Activated CD8-positive, alpha-beta memory T cell treated with anti-CD3 and anti-CD28 coated beads, Interleukin-2, amount 50 U/mL, for 1 hour (primary cell): ENCODE measurements at regions not wholly inside any gene's neighbourhood (a gene's known extent, or its start where the extent isn't known, plus 50 kb on each side); places are given as distances from the start of the nearest gene placed in this dataset.
"Not testable (repeated sequence)": the region's sequence is repeated elsewhere in the genome, so short reads cannot be mapped to it uniquely, and the experiment has no call there.

Experiments
- DNase-seq: peaks from one replicate; pipeline ENCODE4 v3.0.0-alpha.2; 2020; ENCODE audit errors: extremely low read depth

DNA sequence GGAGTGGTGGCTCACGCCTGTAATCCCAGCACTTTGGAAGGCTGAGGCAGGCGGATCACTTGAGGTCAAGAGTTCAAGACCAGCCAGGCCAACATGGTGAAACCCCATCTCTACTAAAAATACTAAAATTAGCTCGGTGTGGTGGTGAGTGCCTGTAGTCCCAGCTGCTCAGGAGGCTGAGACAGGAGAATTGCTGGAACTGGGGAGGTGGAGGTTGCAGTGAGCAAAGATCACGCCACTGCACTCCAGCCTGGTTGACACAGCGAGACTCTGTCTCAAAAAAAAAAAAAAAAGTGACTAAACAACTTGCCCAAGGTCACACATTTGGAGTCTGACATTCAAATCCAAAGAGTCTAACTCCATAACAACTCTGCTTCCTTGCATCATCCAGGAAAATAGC lies 192.4 kb upstream of the C16orf82 start:
- DNase-seq: not testable (repeated sequence)

DNA sequence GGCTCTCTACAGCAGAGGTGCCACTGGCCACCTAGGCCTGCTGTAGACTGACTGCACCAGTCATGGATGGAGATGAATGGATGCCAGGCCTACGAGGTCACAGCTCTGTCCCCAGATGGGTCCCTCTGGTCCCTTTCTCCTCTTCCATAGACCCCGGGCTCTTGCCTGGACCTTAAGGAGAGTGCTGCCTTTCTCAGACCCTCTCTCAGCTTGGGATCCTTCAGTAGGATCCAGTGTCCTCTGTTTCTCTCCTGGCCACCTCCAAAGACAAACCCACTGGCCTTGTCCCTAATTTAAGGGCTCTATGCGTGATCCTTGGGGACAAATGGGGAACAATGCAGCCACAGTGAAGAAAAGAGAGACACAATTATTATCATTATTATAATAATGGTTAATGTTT lies 189.3 kb upstream of the C16orf82 start:
- no peak for DNase-seq

DNA sequence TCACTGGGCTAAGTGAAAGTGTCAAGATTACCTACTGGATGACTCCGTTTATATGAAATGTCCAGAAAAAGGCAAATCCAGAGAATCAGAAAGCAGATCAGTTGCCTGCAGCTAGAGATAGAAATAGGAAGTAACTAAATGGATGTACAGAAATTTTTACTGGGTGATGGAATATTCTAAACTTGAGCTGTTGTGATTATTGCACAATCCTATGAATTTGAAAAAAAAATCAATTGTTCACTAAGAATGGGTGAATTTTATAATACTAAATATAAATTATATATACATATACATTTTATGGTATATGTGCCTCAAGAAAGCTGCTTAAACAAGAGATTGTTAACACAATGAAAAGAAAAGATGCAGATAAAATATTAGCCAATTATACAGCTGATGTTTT lies 181.1 kb upstream of the C16orf82 start:
- DNase-seq: no peak

DNA sequence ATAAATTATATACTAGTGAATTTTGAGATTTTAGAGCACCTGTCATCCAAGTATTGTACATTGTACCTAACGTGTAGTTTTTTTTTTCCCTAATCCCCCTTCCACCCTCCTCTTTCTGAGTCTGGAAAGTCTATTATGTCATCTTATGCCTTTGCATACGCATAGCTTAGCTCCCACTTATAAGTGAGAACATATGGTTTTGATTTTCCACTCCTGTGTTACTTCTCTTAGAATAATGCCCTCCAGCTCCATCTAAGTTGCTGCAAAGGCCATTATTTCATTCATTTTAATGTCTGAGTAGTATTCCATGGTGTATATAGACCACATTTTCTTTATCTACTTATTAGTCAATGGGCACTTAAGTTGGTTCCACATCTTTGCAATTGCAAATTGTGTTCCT lies 177.0 kb upstream of the C16orf82 start:
- DNase-seq: no peak

GRCh38 chr16:26898200-26898599 lies 168.5 kb upstream of the C16orf82 start:
- DNase-seq: no peak

GRCh38 chr16:26901196-26901861 lies 165.4 kb upstream of the C16orf82 start:
- no peak for DNase-seq

DNA sequence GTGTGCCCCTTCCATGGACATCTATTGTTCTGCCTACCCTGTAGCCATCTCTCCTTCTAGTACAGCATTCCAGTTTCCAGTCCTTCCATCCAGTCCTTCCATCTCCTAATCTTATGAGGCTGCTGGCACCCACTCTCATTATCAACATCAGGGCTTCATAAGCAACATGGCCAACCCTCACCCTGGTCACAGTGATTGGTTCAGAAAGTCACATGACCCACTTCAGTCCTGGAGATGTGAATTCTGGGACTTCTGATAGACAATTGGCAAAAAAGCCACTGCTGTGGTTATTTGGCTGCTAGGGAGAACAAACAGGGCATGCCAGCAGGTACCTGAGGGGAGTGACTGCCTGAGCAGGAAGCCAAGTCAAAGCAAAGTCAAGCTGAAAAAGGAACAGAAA lies 164.7 kb upstream of the C16orf82 start:
- DNase-seq: no peak

DNA sequence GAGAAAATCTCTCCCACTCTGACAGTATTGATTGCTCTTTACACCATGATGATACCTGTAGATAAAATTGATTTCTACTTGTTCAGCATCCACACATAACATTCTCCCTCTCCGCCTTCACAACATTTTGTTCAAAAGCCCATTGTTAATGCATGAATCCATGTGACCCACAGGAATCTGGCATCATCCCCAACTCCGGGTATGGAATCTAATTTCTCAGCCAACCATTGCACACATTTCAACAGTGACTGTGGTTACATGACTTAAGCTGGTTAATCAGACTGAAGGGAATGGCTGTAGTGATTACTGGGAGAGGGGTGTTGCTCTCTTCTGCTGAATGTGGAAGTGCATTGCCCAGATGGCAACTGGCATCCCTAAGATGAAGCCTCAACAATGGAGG lies 161.4 kb upstream of the C16orf82 start:
- no peak for DNase-seq

GRCh38 chr16:26909623-26910022 lies 157.1 kb upstream of the C16orf82 start:
- DNase-seq: no peak

GRCh38 chr16:26911436-26911835 lies 155.3 kb upstream of the C16orf82 start:
- no peak for DNase-seq

GRCh38 chr16:26913851-26914250 lies 152.9 kb upstream of the C16orf82 start:
- DNase-seq: no peak

DNA sequence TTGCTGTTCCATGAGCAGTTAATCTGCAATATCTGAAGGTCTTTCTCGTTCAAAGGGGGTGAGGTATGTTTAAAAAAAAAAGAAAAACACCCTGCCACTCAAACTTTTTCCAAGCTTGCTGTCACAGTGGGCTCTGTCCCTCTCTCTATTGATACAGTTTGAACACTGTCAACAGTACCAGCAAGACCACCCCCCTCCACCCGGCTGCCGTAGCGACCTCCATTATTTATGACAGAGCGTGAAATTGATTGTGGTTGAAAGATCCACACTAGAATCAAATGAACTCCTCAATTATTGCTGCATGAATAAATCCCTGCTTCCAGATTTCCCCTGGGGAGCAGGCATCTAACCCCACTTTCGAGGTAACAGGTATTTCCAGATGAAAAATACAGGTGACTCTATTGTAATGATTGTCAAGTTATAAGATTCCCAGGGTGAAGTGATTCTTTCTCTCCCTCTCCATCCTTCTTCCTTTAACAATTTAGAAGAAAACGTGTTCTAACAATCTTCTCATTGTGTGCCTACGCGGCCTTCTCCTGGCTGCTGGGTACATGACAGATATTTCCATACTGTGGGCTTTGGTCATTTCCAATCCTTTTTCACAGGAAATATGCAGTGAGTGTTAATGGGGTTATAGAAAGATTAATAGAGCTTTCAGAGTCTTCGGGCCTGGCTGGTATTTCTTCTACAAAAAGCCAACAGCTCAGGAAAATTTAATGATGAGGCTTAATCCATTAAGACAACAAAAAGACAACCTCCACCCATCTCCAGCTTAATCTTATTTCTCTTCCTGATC lies 135.7 kb upstream of the C16orf82 start:
- no peak for DNase-seq

DNA sequence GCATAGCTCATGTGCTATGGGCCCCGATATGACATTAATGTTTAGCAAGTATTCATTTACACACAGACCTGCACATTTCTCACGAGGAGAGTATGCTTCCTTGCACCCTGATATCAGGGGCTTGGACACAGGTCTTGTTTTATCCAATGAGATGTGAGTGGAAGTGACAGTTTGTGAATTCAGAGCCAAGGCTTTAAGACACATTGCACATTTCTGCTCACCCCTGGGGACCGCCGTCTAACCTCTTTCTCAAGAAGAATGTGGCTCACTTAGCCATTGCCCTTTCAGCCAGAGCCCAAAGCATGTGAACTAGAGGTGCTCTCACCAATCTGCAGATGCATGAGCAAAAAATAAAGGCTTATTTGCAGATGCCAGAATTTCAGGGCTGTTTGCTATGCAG lies 116.1 kb upstream of the C16orf82 start:
- no peak for DNase-seq

- DNase-seq: no peak
Measured at GRCh38 chr16:26951950-26952349, 114.8 kb upstream of the C16orf82 start.

DNA sequence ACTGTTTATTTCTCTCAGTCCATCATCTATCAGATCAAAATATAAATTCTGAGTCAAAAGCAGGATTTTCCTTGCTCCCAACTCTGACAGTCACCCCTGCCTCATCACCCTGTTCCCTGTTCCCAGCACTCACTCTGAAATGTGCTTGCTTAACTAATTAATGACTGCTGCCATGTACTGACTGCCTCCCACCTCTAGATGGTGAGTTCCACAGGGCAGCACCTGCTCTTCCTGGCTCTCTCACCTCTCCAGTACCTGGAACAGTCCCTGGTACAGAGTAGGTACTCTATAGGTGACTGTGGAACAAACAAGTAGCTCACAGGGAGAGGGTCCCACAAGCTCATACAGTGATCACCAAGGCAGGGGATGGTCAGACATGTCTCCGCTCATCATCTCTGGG lies 114.3 kb upstream of the C16orf82 start:
- no peak for DNase-seq

DNA sequence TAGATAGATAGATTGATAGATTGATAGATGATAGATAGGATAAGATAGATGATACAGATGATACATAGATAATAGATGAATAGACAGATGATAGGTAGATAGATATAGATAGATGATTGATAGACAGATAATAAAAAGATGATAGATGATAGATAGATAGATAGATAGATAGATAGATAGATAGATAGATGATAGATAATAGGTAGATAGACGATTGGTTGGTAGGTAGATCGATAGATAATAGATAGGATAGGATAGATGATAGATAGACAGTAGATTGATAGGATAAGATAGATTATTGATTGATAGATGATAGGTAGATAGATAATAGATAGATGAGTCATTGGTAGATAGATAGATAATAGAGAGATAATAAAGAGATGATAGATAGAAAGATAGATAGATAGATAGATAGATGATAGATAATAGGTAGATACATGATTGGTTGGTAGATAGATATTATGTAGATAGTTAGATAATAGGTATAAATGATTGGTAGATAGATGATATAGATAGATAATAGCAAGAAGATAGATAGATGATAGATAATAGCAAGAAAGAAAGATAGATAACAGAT lies 109.4 kb upstream of the C16orf82 start:
- no peak for DNase-seq

DNA sequence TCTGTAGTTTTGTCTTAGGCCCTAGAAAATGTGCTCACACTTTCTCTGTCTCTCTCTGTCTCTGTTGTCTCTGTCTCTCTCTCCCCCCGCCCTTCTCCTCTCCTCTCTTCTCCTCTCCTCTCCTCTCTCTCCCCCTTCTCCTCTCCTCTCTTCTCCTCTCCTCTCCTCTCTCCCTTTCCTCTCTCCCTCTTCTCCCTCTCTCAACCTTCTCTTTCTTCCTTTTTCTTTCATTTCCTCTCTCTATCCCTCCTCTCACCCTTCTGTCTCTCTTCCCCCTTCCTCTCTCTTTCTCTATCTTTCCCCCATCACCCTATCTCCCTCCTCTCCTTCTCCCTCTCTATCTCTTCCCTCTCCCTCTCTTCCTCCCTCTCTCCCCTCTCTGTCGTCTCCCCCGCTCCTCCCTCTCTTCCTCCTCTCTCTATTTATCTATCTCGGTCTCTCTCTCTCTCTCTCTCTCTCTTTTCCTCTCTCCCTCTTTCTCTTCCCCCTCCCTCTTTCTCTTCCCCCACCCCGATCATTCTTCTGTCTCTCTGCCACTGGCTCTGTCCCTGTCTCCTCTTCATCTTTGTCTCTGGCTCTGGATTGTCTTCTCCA lies 107.2 kb upstream of the C16orf82 start:
- no peak for DNase-seq

DNA sequence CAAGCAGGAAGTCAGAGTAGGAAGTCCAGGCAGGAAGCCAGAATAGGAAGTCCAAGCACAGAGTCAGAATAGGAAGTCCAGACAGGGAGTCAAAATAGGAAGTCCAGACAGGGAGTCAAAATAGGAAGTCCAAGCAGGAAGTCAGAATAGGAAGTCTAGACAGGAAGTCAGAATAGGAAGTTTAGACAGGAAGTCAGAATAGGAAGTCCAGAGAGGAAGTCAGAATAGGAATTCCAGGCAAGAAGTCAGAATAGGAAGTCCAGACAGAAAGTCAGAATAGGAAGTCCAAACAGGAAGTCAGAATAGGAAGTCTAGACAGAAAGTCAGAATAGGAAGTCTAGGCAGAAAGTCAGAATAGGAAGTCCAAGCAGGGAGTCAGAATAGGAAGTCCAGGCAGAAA lies 105.3 kb upstream of the C16orf82 start:
- no peak for DNase-seq

DNA sequence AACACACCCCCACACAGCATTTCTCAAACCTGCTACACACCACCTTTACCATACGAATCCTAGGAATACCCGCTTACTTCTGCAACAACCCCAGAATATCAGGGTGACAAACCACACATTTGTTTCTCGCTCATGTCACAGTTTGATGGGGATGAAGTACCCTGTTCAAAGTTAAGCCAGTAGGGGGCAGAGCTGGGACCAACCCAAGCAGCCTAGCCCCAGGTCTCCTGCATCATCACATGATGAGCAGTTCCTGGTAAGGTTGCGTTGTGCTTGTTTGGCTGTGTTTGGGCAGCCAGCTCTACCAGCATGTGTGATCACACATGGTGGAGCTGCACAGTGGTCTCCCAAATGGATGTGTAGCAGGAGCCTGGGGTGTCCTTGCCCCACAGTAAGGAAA lies 103.6 kb upstream of the C16orf82 start:
- no peak for DNase-seq

DNA sequence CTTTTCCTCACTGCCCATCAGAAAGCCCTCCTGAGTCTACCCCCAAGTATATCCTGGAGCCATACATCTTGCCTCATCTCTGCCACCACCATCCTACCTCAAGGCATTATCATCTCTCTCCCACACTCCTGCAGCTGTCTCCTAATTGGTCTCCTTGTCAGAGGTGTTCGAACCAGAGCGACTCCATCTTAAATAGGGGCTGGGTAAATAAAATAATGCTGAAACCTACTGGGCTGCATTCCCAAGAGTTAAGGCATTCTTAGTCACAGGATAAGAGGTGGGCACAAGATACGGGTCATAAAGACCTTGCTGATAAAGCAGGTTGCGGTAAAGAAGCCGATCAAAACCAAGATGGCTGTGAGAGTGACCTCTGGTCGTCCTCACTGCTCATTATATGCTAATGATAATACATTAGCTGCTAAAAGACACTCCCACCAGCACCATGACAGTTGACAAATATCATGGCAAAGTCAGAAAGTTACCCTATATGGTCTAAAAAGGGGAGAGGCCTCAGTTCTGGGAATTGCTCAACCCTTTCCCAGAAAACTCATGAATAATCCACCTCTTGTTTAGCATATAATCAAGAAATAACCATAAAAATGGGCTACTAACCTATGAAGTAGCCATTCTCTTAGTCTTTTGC lies 97.0 kb upstream of the C16orf82 start:
- DNase-seq: no peak

DNA sequence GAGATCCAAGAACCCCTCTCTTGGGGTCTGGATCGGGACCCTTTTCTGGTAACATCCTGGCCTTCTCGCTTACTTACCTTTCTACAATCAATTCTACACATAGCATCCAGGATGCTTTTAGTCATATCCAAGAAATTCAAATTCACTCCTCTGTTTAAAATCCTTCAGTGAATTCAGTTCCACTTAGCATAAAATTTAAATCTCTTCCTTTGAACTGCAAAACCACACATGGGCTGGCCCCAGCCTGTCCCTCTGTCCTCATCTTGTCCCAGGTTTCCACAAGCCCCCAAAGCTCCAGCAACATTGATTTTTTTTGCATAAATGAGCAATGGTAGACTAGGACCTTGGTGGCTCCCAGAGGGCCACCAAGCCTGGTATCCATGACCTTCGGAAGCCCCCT lies 96.4 kb upstream of the C16orf82 start:
- no peak for DNase-seq

DNA sequence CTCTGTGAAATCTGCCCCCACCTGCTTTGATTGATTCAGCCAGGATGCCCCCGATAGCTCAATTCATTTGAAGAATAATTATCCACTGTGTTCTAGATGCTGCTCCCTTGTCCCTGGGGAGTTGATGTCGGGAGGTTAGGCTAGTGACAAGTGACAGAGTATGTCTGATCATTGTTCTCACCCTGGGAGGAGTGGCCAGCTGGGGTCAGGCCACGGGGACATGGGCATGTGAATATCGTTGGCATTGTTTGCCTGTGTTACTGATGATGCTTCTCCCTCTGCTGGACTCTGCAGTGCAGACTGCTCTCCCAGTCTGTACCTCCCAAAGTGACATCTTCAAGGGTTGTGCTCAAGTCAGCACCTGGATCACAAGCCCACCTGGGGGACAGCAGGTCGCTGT lies 89.9 kb upstream of the C16orf82 start:
- no peak for DNase-seq
